Endothelial cell of umbilical vein (primary cell): ENCODE measurements at regions not wholly inside any gene's neighbourhood (a gene's known extent, or its start where the extent isn't known, plus 50 kb on each side); places are given as distances from the start of the nearest gene placed in this dataset.

Source experiments
- BruUV-seq: library from RNA; stranded (reverse); fragments of 400-500 nt; replicated peaks from 2 replicates; lab custom pipeline; 2021; lab: Mats Ljungman, UMichigan
- CTCF ChIA-PET: fragments of 300-600, 350-600 bp; sonication (Branson Sonifier 250); formaldehyde crosslinking; loops from one replicate; lab custom pipeline; 2021; ENCODE audit warnings: antibody characterized with exemption, inconsistent platforms; lab: Charles Lee
- POLR2A ChIA-PET: fragments of 300-600, 350-600 bp; sonication (Branson Sonifier 250); formaldehyde crosslinking; loops from one replicate; lab custom pipeline; 2021; ENCODE audit warnings: antibody characterized with exemption, inconsistent platforms; lab: Charles Lee
- DNase-seq: peaks from one replicate; pipeline ENCODE4 v3.0.0-alpha.2; 2011; ENCODE audit warnings: low read depth, low spot score
- FAIRE-seq: peaks from 2 replicates; lab custom pipeline; 2011; peaks lifted over from hg19 to GRCh38; lab: Jason Lieb, UNC
- H2AFZ ChIP-seq: 2 replicates; pipeline ENCODE4 v1.6.0; 2012; ENCODE audit warnings: low read depth, low read length, control low read depth, inconsistent platforms
- H3K27ac ChIP-seq: 2 replicates; pipeline ENCODE4 v1.5.1; 2011; ENCODE audit warnings: low read depth, mild to moderate bottlenecking, control low read depth, low read length, moderate library complexity; ENCODE audit not compliant: insufficient read depth
- H3K27me3 ChIP-seq, 2 experiments: 2 replicates each; pipeline versions ENCODE4 v1.6.0 to v1.6.1; 2011; ENCODE audit warnings: low read length in 2 of 2, mixed read lengths in 1 of 2; ENCODE audit not compliant: control insufficient read depth in 2 of 2, insufficient read depth in 2 of 2
- H3K36me3 ChIP-seq, 2 experiments: 2 replicates in 1 of 2; 3 replicates in 1 of 2; pipeline ENCODE4 v1.5.1; 2011; ENCODE audit warnings: low read length in 2 of 2, mild to moderate bottlenecking in 1 of 2, moderate library complexity in 1 of 2; ENCODE audit not compliant: control insufficient read depth in 2 of 2, insufficient read depth in 2 of 2; ENCODE audit errors: extremely low read depth in 1 of 2
- H3K4me1 ChIP-seq: 3 replicates; pipeline ENCODE4 v1.5.1; 2011; ENCODE audit warnings: mild to moderate bottlenecking, low read length; ENCODE audit not compliant: control insufficient read depth, insufficient read depth; ENCODE audit errors: extremely low read depth
- H3K4me2 ChIP-seq: 2 replicates; pipeline ENCODE4 v1.6.1; 2011; ENCODE audit warnings: low read length, control low read depth, mixed read lengths; ENCODE audit not compliant: insufficient read depth
- H3K4me3 ChIP-seq, 3 experiments: fragments of 200-600 bp in 1 of 3; sonication (generic), shearing (Covaris generic) in 1 of 3; replicated peaks in 1 of 3; 2 replicates each; pipeline ENCODE4 v1.5.1; 2011 to 2016; ENCODE audit warnings: control low read depth in 3 of 3, low read length in 3 of 3, mild to moderate bottlenecking in 2 of 3, inconsistent platforms in 1 of 3, low read depth in 1 of 3, moderate library complexity in 1 of 3; ENCODE audit not compliant: insufficient read depth in 1 of 3
- H3K79me2 ChIP-seq: 2 replicates; pipeline ENCODE4 v1.6.0; 2012; ENCODE audit warnings: low read length, inconsistent platforms; ENCODE audit not compliant: control insufficient read depth, insufficient read depth
- H3K9ac ChIP-seq: replicated peaks from 2 replicates; pipeline ENCODE3; 2011; ENCODE audit warnings: low read length, control low read depth; ENCODE audit not compliant: insufficient read depth; ENCODE audit errors: extremely low read depth
- H3K9me1 ChIP-seq: replicated peaks from 3 replicates; pipeline ENCODE4 v1.6.0; 2011; ENCODE audit warnings: mild to moderate bottlenecking, low read length; ENCODE audit not compliant: control insufficient read depth, insufficient read depth; ENCODE audit errors: extremely low read depth
- H3K9me3 ChIP-seq: replicated peaks from 2 replicates; pipeline ENCODE4 v1.5.1; 2012; ENCODE audit warnings: low read length, inconsistent platforms; ENCODE audit not compliant: control insufficient read depth, insufficient read depth
- H4K20me1 ChIP-seq: replicated peaks from 2 replicates; pipeline ENCODE3; 2011; ENCODE audit warnings: mild to moderate bottlenecking, low read length; ENCODE audit not compliant: control insufficient read depth, insufficient read depth; ENCODE audit errors: extremely low read depth
- EZH2 ChIP-seq: IDR thresholded peaks from 2 replicates; pipeline ENCODE4 v1.6.1; 2012; ENCODE audit warnings: borderline replicate concordance, low read depth, mild to moderate bottlenecking, moderate library complexity, low read length, inconsistent platforms; ENCODE audit not compliant: severe bottlenecking
- FOS ChIP-seq: IDR thresholded peaks from 2 replicates; pipeline ENCODE4 v1.6.1; 2011; ENCODE audit warnings: mild to moderate bottlenecking, low read length, moderate library complexity, borderline replicate concordance; ENCODE audit not compliant: insufficient read depth
- GATA2 ChIP-seq: IDR thresholded peaks from 2 replicates; pipeline ENCODE4 v1.7.0; 2011; ENCODE audit warnings: low read depth, mild to moderate bottlenecking, moderate library complexity, mixed read lengths, low read length; ENCODE audit not compliant: insufficient read length, insufficient read depth
- JUN ChIP-seq: IDR thresholded peaks from 2 replicates; pipeline ENCODE4 v1.6.1; 2011; ENCODE audit warnings: borderline replicate concordance, low read depth; ENCODE audit not compliant: insufficient read length, insufficient read depth
- MYC ChIP-seq: IDR thresholded peaks from one replicate; pipeline ENCODE4 v1.6.1; 2011; ENCODE audit warnings: mild to moderate bottlenecking, low read depth, low read length
- POLR2A ChIP-seq: IDR thresholded peaks from 2 replicates; pipeline ENCODE4 v1.6.1; 2012; ENCODE audit warnings: low read depth, mild to moderate bottlenecking, control low read depth, low read length
- POLR2AphosphoS5 ChIP-seq: IDR thresholded peaks from 2 replicates; pipeline ENCODE4 v1.6.1; 2012; ENCODE audit warnings: low read depth, mild to moderate bottlenecking, control low read depth, low read length, moderate library complexity; ENCODE audit not compliant: insufficient read depth
- dilution Hi-C: fragments of 300-500 bp; cut with MboI; formaldehyde crosslinking; loops from one replicate; pipeline ENCODE4 v1.15.0; 2019; ENCODE audit warnings: low sequenced_read_pairs; ENCODE audit not compliant: extremely low pct_ligation_motif_present
- intact Hi-C: fragments of 100-400 bp; cut with micrococcal nuclease; formaldehyde crosslinking; loops from one replicate; pipeline ENCODE4 v1.10.0; 2022
- TF ChIP-seq, protein P1 (sequence below): IDR thresholded peaks from 2 replicates; pipeline ENCODE4 v1.6.1; 2011; ENCODE audit not compliant: insufficient read depth, insufficient read length
- TF ChIP-seq, protein P2 (sequence below), 2 donors: IDR thresholded peaks; 1 replicate in 1 of 2; 2 replicates in 1 of 2; pipeline ENCODE4 v1.5.1; 2011; ENCODE audit warnings: low read length in 2 of 2, mild to moderate bottlenecking in 2 of 2, moderate library complexity in 2 of 2, control low read depth in 1 of 2, inconsistent platforms in 1 of 2, low read depth in 1 of 2; ENCODE audit not compliant: insufficient read depth in 1 of 2; ENCODE audit errors: extremely low read depth in 1 of 2

DNA sequence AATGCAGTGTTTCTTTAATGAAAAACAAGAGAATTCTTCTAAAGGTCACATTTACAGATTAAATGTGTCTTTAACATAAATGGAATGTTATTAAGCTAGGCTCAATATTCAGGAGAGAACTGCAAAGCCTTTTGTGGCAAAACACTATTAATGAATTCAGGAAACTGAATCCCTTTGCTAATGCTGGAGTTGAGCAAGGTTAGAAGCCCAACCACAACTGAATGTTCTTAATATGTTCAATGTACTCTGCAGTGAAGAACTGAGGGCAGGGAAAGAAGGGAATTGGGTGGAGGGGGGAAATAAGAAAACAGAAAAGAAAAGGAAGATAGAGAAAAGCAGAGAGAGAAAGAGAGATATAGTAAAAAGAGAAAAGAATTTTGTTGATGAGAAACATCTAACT lies 276.7 kb upstream of the TMEM161B start:
- DNase-seq (no peak), FAIRE-seq (no peak)
- intact Hi-C loops: no loop called here
- no peak overlapping the region for H3K27ac ChIP-seq
- CTCF ChIA-PET: no interaction called here
- POLR2A ChIA-PET: no interaction called here
- H3K4me1 ChIP-seq: no peaks in the 10 kb centered on the region
- dilution Hi-C loops: no loop called here
- H3K27me3 ChIP-seq: no peaks in the 10 kb centered on the region
- H4K20me1 ChIP-seq: no peaks in the 10 kb centered on the region
- H3K4me2 ChIP-seq: no peak overlapping the region
- TF ChIP-seq GATA2 (no peak), EZH2 (no peak), FOS (no peak), POLR2A (no peak), MYC (no peak), POLR2AphosphoS5 (no peak), JUN (no peak)
- TF ChIP-seq, protein P1, sequence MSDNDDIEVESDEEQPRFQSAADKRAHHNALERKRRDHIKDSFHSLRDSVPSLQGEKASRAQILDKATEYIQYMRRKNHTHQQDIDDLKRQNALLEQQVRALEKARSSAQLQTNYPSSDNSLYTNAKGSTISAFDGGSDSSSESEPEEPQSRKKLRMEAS: no peak
- TF ChIP-seq, protein P2, sequence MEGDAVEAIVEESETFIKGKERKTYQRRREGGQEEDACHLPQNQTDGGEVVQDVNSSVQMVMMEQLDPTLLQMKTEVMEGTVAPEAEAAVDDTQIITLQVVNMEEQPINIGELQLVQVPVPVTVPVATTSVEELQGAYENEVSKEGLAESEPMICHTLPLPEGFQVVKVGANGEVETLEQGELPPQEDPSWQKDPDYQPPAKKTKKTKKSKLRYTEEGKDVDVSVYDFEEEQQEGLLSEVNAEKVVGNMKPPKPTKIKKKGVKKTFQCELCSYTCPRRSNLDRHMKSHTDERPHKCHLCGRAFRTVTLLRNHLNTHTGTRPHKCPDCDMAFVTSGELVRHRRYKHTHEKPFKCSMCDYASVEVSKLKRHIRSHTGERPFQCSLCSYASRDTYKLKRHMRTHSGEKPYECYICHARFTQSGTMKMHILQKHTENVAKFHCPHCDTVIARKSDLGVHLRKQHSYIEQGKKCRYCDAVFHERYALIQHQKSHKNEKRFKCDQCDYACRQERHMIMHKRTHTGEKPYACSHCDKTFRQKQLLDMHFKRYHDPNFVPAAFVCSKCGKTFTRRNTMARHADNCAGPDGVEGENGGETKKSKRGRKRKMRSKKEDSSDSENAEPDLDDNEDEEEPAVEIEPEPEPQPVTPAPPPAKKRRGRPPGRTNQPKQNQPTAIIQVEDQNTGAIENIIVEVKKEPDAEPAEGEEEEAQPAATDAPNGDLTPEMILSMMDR (IDR thresholded peaks at IDR 0.05; ENCODE audit: extremely low read depth in 1 of 2, insufficient read depth in 1 of 2, low read depth in 1 of 2, low read length in 2 of 2): no peak
- H3K9me1 ChIP-seq: no peaks in the 10 kb centered on the region
- H3K36me3 ChIP-seq: no peaks in the 10 kb centered on the region
- no peaks in the 10 kb centered on the region for H3K79me2 ChIP-seq
- H3K4me3 ChIP-seq: no peak overlapping the region
- H3K9ac ChIP-seq: no peak overlapping the region
- no peaks in the 10 kb centered on the region for H3K9me3 ChIP-seq
- no TSS peak for BruUV-seq
- no peak overlapping the region for H2AFZ ChIP-seq
